ENCODE measurements at regions not wholly inside any gene's neighbourhood (a gene's known extent, or its start where the extent isn't known, plus 50 kb on each side); places are given as distances from the start of the nearest gene placed in this dataset. TPM values are rescaled to one million over a fixed set of nuclear protein-coding genes. Genes with fewer than 3 reads are reported as not detected.
A peak's percentile ranks its signal among the peaks of the same experiment; 100 is the strongest.
"Not testable (repeated sequence)": the region's sequence is repeated elsewhere in the genome, so short reads cannot be mapped to it uniquely, and the experiment has no call there.

GRCh38 chr13:44307844-44308243, 65.8 kb upstream of the SERP2 start:
- no peak for DNase-seq

DNA sequence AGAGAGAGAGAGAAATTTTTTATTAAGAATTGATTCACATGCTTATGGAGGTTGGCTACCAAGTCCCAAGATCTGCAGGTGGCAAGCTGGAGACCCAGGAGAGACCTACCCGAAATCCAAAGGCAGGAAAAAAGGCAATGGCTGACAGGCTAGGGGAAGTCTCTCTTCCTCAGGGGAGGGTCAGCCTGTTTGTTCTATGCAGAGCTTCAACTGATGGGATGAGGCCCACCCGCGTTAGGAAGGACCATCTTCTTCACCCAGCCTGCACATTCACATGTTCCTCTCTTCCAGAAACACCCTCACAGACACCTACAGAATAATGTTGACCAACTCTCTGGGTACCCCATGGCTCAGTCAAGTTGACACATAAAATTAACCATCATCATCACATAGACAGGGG, 65.3 kb upstream of the SERP2 start:
- no peak for DNase-seq

- DNase-seq, result peak; percentile 11
These were observed 63.5 kb upstream of the SERP2 start for GRCh38 chr13:44309794-44310757.

DNA sequence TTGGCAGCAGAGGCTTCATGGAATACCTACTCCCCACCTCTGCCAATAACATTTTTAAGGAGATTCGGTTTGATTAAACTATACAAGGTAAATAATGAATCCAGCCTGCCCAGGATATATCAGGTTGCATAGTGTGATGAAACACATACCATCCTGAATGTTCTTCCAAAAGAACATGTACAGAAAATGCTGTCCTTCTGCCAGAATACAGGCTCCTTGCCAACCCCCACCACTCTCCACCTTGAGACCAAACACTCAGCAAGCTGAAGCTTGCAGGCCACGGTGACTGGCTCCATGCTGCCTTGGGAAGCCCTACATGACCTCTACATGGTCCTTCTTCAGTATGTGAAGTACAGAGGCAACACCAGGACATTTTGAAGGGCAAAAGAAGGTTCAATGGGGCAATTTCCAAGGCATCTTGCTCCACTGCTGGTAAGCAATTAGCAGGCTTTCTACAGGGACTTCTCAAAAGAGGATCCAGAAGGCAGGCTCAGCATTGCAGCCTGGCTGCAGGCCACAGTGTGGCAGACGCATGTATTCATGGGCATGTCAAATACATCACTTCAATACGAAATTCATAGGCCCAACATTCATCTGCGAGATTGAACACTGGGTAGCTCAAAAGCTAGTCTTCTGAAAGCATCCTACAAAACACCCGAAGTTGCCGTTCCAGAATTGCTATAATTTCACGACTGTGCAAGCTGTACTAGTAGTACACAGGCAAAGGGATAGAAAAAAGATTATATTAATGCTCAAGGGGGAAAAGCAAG, 62.4 kb upstream of the SERP2 start:
- DNase-seq, result no peak

GRCh38 chr13:44312131-44312530, 61.5 kb upstream of the SERP2 start:
- DNase-seq, result no peak

GRCh38 chr13:44312834-44313551, 60.6 kb upstream of the SERP2 start:
- DNase-seq, result no peak

- DNase-seq, result no peak
These were observed 60.0 kb upstream of the SERP2 start for GRCh38 chr13:44313674-44314073.

DNA sequence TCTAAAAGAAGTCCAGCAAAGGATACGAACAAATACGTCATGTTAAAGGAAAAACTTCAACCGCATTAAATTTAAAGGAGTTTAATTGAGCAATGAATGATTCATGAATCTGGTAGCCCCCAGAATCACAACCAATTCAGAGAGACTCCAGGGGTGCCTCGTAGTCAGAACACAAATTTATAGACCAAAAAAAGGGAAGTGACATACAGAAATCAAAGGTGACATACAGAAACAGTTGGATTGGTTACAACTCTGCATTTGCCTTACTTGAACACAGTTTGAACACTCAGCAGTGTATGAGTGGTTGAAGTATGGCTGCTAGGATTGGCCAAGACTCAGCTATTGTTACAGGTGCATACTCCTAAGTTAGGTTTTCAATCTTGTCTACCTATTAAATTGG, 59.5 kb upstream of the SERP2 start:
- not testable (repeated sequence) for DNase-seq

DNA sequence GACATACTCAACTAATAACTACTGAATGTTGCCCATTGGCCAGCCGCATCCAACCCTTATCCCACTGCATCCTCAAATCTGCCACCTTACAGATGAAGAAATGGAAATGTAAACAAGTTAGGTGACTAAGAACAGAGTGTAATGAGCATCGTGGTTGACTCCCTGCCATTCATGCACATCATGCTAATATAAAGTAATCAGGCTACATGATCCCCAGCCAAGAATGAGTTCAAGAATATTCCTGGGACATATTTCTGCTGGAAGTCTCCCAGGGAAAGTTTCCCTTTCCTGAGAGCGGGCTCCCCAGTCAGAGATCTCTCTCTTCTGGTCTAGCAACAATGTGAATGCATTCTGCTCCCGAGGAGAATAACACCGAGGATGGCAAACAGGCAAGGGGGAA, 55.9 kb upstream of the SERP2 start:
- DNase-seq, result peak; percentile 21

GRCh38 chr13:44318161-44318560, 55.5 kb upstream of the SERP2 start:
- DNase-seq, result no peak

GRCh38 chr13:44320611-44321010, 53.0 kb upstream of the SERP2 start:
- DNase-seq, result no peak

DNA sequence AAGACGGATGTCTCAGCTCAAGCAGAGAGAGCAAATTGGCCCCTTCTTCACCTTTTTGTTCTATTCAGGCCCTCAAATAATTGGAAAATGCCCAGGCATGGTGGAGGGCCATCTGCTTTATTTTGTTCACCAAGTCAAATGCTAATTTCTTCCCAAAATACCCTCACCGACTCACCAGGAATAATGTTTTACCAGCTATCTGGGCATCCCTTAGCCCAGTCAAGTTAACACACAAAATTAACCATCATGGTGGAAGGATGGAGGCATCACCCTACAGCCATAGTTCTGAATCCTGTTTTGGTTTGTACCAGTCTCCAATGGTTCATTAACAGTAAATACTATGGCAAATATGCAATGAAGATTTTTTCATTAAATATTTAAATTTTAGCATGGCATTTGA, 51.7 kb upstream of the SERP2 start:
- DNase-seq, result no peak

- DNase-seq, result no peak
These were observed 50.7 kb upstream of the SERP2 start for GRCh38 chr13:44322928-44323327.

- no peak for DNase-seq
These were observed 49.9 kb upstream of the SERP2 start for GRCh38 chr13:44323754-44324153.

Small RNAs in the stretch of these regions (small RNA-seq; reads per million reads assigned to genes)
- gene MIR8079 (ENCODE audit: low replicate concordance), result not detected
